SW 1271 (cell line): ENCODE measurements at regions not wholly inside any gene's neighbourhood (a gene's known extent, or its start where the extent isn't known, plus 50 kb on each side); places are given as distances from the start of the nearest gene placed in this dataset.
"Not testable (repeated sequence)": the region's sequence is repeated elsewhere in the genome, so short reads cannot be mapped to it uniquely, and the experiment has no call there.

ENCODE experiments used
- DNase-seq, 2 experiments: peaks; one replicate each; lab custom pipeline; 2025; lab: John Stamatoyannopoulos, UW

GRCh38 chr5:154702477-154702876 is 52.7 kb upstream of the LARP1 start:
- no peak for DNase-seq

- not testable (repeated sequence) for DNase-seq
Observed at GRCh38 chr5:154701725-154702124, 53.5 kb upstream of the LARP1 start.

GRCh38 chr5:154701181-154701580 is 54.0 kb upstream of the LARP1 start:
- DNase-seq, result no peak

GRCh38 chr5:154700289-154700928 is 54.8 kb upstream of the LARP1 start:
- DNase-seq, result not testable (repeated sequence)

GRCh38 chr5:154698763-154699162 is 56.4 kb upstream of the LARP1 start:
- DNase-seq, result no peak

- DNase-seq, result no peak
Observed at GRCh38 chr5:154697371-154697770, 57.8 kb upstream of the LARP1 start.

- DNase-seq, result no peak
Observed at GRCh38 chr5:154696891-154697290, 58.3 kb upstream of the LARP1 start.

GRCh38 chr5:154694159-154694558 is 61.0 kb upstream of the LARP1 start:
- DNase-seq, result no peak

- no peak for DNase-seq
Observed at GRCh38 chr5:154690488-154690887, 64.7 kb upstream of the LARP1 start.

- no peak for DNase-seq
Observed at GRCh38 chr5:154686490-154686889, 68.7 kb upstream of the LARP1 start.

GRCh38 chr5:154683101-154683880 is 71.9 kb upstream of the LARP1 start:
- no peak for DNase-seq

- DNase-seq, result no peak
Observed at GRCh38 chr5:154679501-154679900, 75.7 kb upstream of the LARP1 start.

- no peak for DNase-seq
Observed at GRCh38 chr5:154677921-154678320, 77.3 kb upstream of the LARP1 start.

- DNase-seq, result no peak
Observed at GRCh38 chr5:154676508-154676907, 78.7 kb upstream of the LARP1 start.

GRCh38 chr5:154674029-154674428 is 81.1 kb upstream of the LARP1 start:
- no peak for DNase-seq

- no peak for DNase-seq
Observed at GRCh38 chr5:154673506-154673905, 81.7 kb upstream of the LARP1 start.

GRCh38 chr5:154669913-154670312 is 85.3 kb upstream of the LARP1 start:
- not testable (repeated sequence) for DNase-seq

GRCh38 chr5:154669402-154669801 is 85.8 kb upstream of the LARP1 start:
- DNase-seq, result no peak

GRCh38 chr5:154664869-154665268 is 90.3 kb upstream of the LARP1 start:
- DNase-seq, result no peak

- DNase-seq, result no peak
Observed at GRCh38 chr5:154663424-154663823, 91.8 kb upstream of the LARP1 start.

- no peak for DNase-seq
Observed at GRCh38 chr5:154654486-154655371, 100.4 kb upstream of the LARP1 start.

- DNase-seq, result no peak
Observed at GRCh38 chr5:154653764-154654485, 101.3 kb upstream of the LARP1 start.
